Endodermal cell (in vitro differentiated cells): ENCODE measurements at regions not wholly inside any gene's neighbourhood (a gene's known extent, or its start where the extent isn't known, plus 50 kb on each side); places are given as distances from the start of the nearest gene placed in this dataset.

ENCODE experiments used
- DNase-seq: peaks from one replicate; pipeline ENCODE4 v3.0.0-alpha.2; 2017
- H3K27ac ChIP-seq: 2 replicates; pipeline ENCODE4 v1.5.1; 2013; ENCODE audit warnings: mild to moderate bottlenecking, low read depth, low read length, moderate library complexity
- H3K27me3 ChIP-seq: 2 replicates; pipeline ENCODE4 v1.6.1; 2013; ENCODE audit warnings: mild to moderate bottlenecking, low read length, moderate library complexity; ENCODE audit not compliant: insufficient read depth, control insufficient read depth, poor library complexity, severe bottlenecking
- H3K36me3 ChIP-seq: 2 replicates; pipeline ENCODE4 v1.7.0; 2013; ENCODE audit warnings: mild to moderate bottlenecking, low read length, moderate library complexity; ENCODE audit not compliant: control insufficient read depth, insufficient read depth
- H3K4me1 ChIP-seq: one replicate; pipeline ENCODE4 v1.7.0; 2013; ENCODE audit warnings: low read length; ENCODE audit not compliant: control insufficient read depth, insufficient read depth
- H3K4me3 ChIP-seq: 2 replicates; pipeline ENCODE4 v1.5.1; 2013; ENCODE audit warnings: mild to moderate bottlenecking, low read length, moderate library complexity
- H3K9ac ChIP-seq: 2 replicates; pipeline ENCODE4 v1.6.1; 2013; ENCODE audit warnings: mild to moderate bottlenecking, low read length, moderate library complexity; ENCODE audit not compliant: poor library complexity, severe bottlenecking; ENCODE audit errors: extremely low read depth
- H3K9me3 ChIP-seq: 2 replicates; pipeline ENCODE4 v1.6.1; 2013; ENCODE audit warnings: mild to moderate bottlenecking, low read length, moderate library complexity; ENCODE audit not compliant: control insufficient read depth
- H3K27ac Mint-ChIP-seq: 2 replicates; pipeline ENCODE4 v1.8.0; 2020; ENCODE audit warnings: mixed read lengths
- H3K27me3 Mint-ChIP-seq: 2 replicates; pipeline ENCODE4 v1.8.0; 2021; ENCODE audit warnings: mild to moderate bottlenecking, mixed read lengths; ENCODE audit not compliant: insufficient read depth
- H3K36me3 Mint-ChIP-seq: 2 replicates; pipeline ENCODE4 v1.8.0; 2020; ENCODE audit warnings: low read depth, mixed read lengths
- H3K4me1 Mint-ChIP-seq: 2 replicates; pipeline ENCODE4 v1.8.0; 2020; ENCODE audit warnings: mixed read lengths
- H3K4me3 Mint-ChIP-seq: 2 replicates; pipeline ENCODE4 v1.8.0; 2020; ENCODE audit warnings: mild to moderate bottlenecking, moderate library complexity, mixed read lengths
- H3K9me3 Mint-ChIP-seq: 2 replicates; pipeline ENCODE4 v1.8.0; 2020; ENCODE audit warnings: mild to moderate bottlenecking, mixed read lengths
- WGBS, 2 experiments: methylation state at CpG; one replicate each; pipeline versions ENCODE4 v1.1.5 to v1.1.7; 2013; ENCODE audit warnings: missing lambda C conversion rate in 2 of 2, mixed read lengths in 1 of 2; ENCODE audit not compliant: insufficient coverage in 1 of 2, insufficient read length in 1 of 2; 5-methylcytosine and 5-hydroxymethylcytosine counted together
- TF ChIP-seq, protein P1 (sequence below): fragments of 200-600 bp; sonication (generic); conservative IDR thresholded peaks from 2 replicates; pipeline ENCODE4 v1.5.0; 2021; ENCODE audit warnings: antibody characterized with exemption, mild to moderate bottlenecking

DNA sequence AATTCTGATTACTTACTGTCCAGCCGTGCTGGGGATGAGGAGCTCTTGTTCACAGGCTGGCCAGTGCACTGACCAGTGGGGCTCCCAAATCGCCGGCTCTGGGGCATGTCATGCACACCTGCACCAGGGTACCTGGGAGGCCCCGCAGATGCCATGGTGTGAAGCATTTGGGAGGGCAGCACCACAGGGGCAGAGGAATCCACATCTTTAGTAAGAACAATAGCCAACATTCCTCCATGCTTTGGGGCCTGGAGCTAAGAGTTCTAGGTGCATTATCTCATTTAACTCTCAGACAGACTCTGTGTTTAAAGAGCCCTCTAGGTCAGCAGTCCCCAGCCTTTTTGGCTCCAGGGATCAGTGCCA, 104.2 kb downstream of the ACKR3 start:
- Mint-ChIP-seq H3K27ac (no peak overlapping the region), H3K27me3 (peaks cover 16% of the 10 kb centered on the region), H3K9me3 (peaks cover 19% of the 10 kb centered on the region), H3K4me1 (peaks cover 6% of the 10 kb centered on the region), H3K4me3 (no peak overlapping the region), H3K36me3 (no peaks in the 10 kb centered on the region)
- no peak overlapping the region for H3K9ac ChIP-seq
- TF ChIP-seq, protein P1, sequence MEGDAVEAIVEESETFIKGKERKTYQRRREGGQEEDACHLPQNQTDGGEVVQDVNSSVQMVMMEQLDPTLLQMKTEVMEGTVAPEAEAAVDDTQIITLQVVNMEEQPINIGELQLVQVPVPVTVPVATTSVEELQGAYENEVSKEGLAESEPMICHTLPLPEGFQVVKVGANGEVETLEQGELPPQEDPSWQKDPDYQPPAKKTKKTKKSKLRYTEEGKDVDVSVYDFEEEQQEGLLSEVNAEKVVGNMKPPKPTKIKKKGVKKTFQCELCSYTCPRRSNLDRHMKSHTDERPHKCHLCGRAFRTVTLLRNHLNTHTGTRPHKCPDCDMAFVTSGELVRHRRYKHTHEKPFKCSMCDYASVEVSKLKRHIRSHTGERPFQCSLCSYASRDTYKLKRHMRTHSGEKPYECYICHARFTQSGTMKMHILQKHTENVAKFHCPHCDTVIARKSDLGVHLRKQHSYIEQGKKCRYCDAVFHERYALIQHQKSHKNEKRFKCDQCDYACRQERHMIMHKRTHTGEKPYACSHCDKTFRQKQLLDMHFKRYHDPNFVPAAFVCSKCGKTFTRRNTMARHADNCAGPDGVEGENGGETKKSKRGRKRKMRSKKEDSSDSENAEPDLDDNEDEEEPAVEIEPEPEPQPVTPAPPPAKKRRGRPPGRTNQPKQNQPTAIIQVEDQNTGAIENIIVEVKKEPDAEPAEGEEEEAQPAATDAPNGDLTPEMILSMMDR: no peak
- peaks cover 7% of the 10 kb centered on the region for H3K4me1 ChIP-seq
- H3K27ac ChIP-seq: no peak overlapping the region
- DNase-seq: peak; percentile 28
- WGBS, 2 experiments: 80 to 97% methylated on average over 1 to 4 of the region's 4 CpGs
- no peaks in the 10 kb centered on the region for H3K36me3 ChIP-seq
- no peaks in the 10 kb centered on the region for H3K27me3 ChIP-seq
- H3K9me3 ChIP-seq: peaks cover 14% of the 10 kb centered on the region
- H3K4me3 ChIP-seq: no peak overlapping the region

DNA sequence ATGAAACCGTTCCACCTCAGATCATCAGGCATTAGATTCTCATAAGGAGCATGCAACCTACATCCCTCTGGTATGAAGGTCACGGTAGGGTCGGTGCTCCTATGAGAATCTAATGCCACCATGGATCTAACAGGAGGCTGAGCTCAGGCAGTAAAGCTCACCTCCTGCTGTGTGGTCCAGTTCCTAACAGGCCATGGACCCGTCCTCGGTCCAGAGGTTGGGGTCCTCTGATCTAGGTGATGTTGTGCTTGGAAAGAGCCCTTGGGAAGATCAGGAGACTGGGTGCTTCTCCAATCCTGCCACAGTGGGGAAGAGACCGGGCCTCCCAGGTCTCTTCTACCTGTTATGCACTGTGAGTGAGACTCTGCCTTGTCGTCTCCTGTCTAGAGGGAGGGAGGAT, 104.6 kb downstream of the ACKR3 start:
- Mint-ChIP-seq H3K4me3 (no peak overlapping the region), H3K27me3 (peaks cover 16% of the 10 kb centered on the region), H3K36me3 (no peaks in the 10 kb centered on the region), H3K27ac (no peak overlapping the region), H3K9me3 (peaks cover 19% of the 10 kb centered on the region), H3K4me1 (peaks cover 6% of the 10 kb centered on the region)
- Histone ChIP-seq H3K9ac (no peak overlapping the region), H3K36me3 (no peaks in the 10 kb centered on the region), H3K27me3 (no peaks in the 10 kb centered on the region), H3K4me1 (peaks cover 7% of the 10 kb centered on the region), H3K4me3 (no peak overlapping the region), H3K9me3 (peaks cover 14% of the 10 kb centered on the region), H3K27ac (no peak overlapping the region)
- TF ChIP-seq, protein P1: no peak
- DNase-seq: peak; percentile 27
- 88 to 96% methylated on average over 3 to 7 of the region's 7 CpGs for WGBS, 2 experiments

DNA sequence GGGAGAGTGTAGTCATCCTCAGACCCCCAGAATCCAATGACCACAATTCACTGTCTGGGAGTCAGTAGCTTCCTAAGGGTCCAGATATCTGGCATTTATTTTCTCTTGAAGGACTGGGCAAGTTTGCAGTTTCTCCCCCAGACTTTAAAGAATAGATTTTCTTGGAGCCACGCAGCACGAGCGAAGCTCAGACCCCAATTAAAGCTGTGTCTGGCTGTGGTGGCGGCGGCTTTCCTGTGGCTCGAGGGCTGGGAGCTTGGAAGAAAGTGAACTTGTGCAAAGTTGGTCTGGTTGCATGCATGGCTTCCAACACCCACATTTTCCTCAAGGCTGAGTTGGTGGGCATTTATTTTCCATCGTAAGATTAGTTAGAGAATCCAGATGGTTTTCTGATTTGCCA, 105.0 kb downstream of the ACKR3 start:
- Mint-ChIP-seq H3K9me3 (peaks cover 19% of the 10 kb centered on the region), H3K4me3 (no peak overlapping the region), H3K36me3 (no peaks in the 10 kb centered on the region), H3K4me1 (peaks cover 6% of the 10 kb centered on the region), H3K27ac (no peak overlapping the region), H3K27me3 (peaks cover 16% of the 10 kb centered on the region)
- Histone ChIP-seq H3K9me3 (peaks cover 14% of the 10 kb centered on the region), H3K9ac (no peak overlapping the region), H3K4me1 (peaks cover 7% of the 10 kb centered on the region), H3K4me3 (no peak overlapping the region), H3K36me3 (no peaks in the 10 kb centered on the region), H3K27ac (no peak overlapping the region), H3K27me3 (no peaks in the 10 kb centered on the region)
- TF ChIP-seq, protein P1: no peak
- peak; percentile 24 for DNase-seq
- WGBS, 2 experiments: 96% methylated on average over 3 to 7 of the region's 7 CpGs
